Naive thymus-derived CD4-positive, alpha-beta T cell (primary cell): ENCODE measurements at regions not wholly inside any gene's neighbourhood (a gene's known extent, or its start where the extent isn't known, plus 50 kb on each side); places are given as distances from the start of the nearest gene placed in this dataset.

ENCODE experiments used
- ATAC-seq: fragments of 150-1000 bp; cut with Tn5 transposase; 2 replicates; pipeline ENCODE4 v1.10.0; 2021; ENCODE audit warnings: mild to moderate bottlenecking, moderate library complexity
- CTCF ChIA-PET: fragments of 350-600 bp; sonication (Branson Sonifier 250); formaldehyde crosslinking; loops from one replicate; lab custom pipeline; 2021; ENCODE audit warnings: antibody characterized with exemption; lab: Charles Lee
- POLR2A ChIA-PET: fragments of 350-600 bp; sonication (Branson Sonifier 250); formaldehyde crosslinking; loops from one replicate; lab custom pipeline; 2021; ENCODE audit warnings: antibody characterized with exemption, inconsistent platforms; lab: Charles Lee
- DNase-seq, 9 donors: peaks; one replicate each; pipeline versions ENCODE4 v3.0.0 to v3.0.0-alpha.2; 2020 to 2022; ENCODE audit warnings: mixed read lengths in 1 of 9
- H3K27ac ChIP-seq: one replicate; pipeline ENCODE4 v1.7.0; 2013; ENCODE audit warnings: mild to moderate bottlenecking, low read depth, low read length, moderate library complexity
- H3K27me3 ChIP-seq, 2 donors: one replicate each; pipeline ENCODE4 v1.7.0; 2013; ENCODE audit warnings: low read length in 2 of 2, mild to moderate bottlenecking in 2 of 2, moderate library complexity in 2 of 2; ENCODE audit not compliant: control insufficient read depth in 2 of 2, insufficient read depth in 2 of 2
- H3K36me3 ChIP-seq, 3 experiments: 1 replicate in 2 of 3; 2 replicates in 1 of 3; pipeline ENCODE4 v1.7.0; 2013; ENCODE audit warnings: low read length in 3 of 3, mild to moderate bottlenecking in 3 of 3, moderate library complexity in 1 of 3; ENCODE audit not compliant: insufficient read depth in 3 of 3, control insufficient read depth in 2 of 3
- H3K4me1 ChIP-seq, 2 donors: one replicate each; pipeline ENCODE4 v1.7.0; 2013; ENCODE audit warnings: low read length in 2 of 2, mild to moderate bottlenecking in 2 of 2, moderate library complexity in 1 of 2; ENCODE audit not compliant: control insufficient read depth in 2 of 2, insufficient read depth in 2 of 2
- H3K4me3 ChIP-seq: 2 replicates; pipeline ENCODE4 v1.7.0; 2013; ENCODE audit warnings: mild to moderate bottlenecking, low read length
- H3K9me3 ChIP-seq, 3 experiments: 1 replicate in 2 of 3; 2 replicates in 1 of 3; pipeline ENCODE4 v1.7.0; 2013; ENCODE audit warnings: low read length in 3 of 3; ENCODE audit not compliant: control insufficient read depth in 2 of 3
- H3K27ac Mint-ChIP-seq, 9 donors: one replicate each; pipeline ENCODE4 v1.8.0; 2020 to 2022; ENCODE audit warnings: mixed read lengths in 9 of 9, mild to moderate bottlenecking in 8 of 9, moderate library complexity in 5 of 9, inconsistent platforms in 2 of 9
- H3K27me3 Mint-ChIP-seq, 5 donors: one replicate each; pipeline ENCODE4 v1.8.0; 2021 to 2022; ENCODE audit warnings: mixed read lengths in 5 of 5, mild to moderate bottlenecking in 1 of 5
- H3K36me3 Mint-ChIP-seq, 5 donors: one replicate each; pipeline ENCODE4 v1.8.0; 2020 to 2022; ENCODE audit warnings: mixed read lengths in 5 of 5, mild to moderate bottlenecking in 3 of 5, inconsistent platforms in 1 of 5
- H3K4me1 Mint-ChIP-seq, 7 donors: one replicate each; pipeline ENCODE4 v1.8.0; 2020 to 2022; ENCODE audit warnings: mixed read lengths in 7 of 7, mild to moderate bottlenecking in 3 of 7, inconsistent platforms in 1 of 7
- H3K4me3 Mint-ChIP-seq, 10 donors: one replicate each; pipeline ENCODE4 v1.8.0; 2020 to 2022; ENCODE audit warnings: mild to moderate bottlenecking in 10 of 10, mixed read lengths in 10 of 10, moderate library complexity in 6 of 10, inconsistent platforms in 2 of 10
- H3K9me3 Mint-ChIP-seq, 11 donors: one replicate each; pipeline ENCODE4 v1.8.0; 2020 to 2022; ENCODE audit warnings: mixed read lengths in 11 of 11, mild to moderate bottlenecking in 4 of 11, inconsistent platforms in 1 of 11, moderate library complexity in 1 of 11
- intact Hi-C, 2 donors: fragments of 100-400 bp; cut with micrococcal nuclease; formaldehyde crosslinking; loops; one replicate each; pipeline ENCODE4 v1.15.1; 2023

DNA sequence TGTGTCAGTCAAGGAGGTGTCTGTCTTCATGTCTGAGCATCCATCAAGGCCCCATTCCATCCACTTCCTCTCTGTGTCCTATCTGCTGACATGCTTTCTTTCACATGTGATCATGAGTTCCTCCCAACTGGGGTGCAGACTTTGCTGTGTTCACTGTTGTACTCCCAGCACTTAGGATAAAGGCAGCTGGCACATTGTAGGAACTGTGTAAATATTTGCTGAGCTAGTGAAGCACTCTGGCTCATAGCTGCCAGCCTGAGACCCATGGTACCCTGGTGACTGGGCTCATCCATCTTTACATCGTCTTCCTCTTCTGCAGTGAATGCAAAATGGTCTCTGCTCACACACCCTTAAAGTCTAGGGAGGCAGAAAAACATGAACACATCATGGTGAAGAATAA lies 242.2 kb upstream of the IGFBP3 start:
- Histone ChIP-seq H3K9me3 (no peaks in the 10 kb centered on the region), H3K4me3 (no peak overlapping the region), H3K27me3 (no peaks in the 10 kb centered on the region), H3K4me1 (no peaks in the 10 kb centered on the region), H3K27ac (no peak overlapping the region), H3K36me3 (no peaks in the 10 kb centered on the region)
- H3K27me3 Mint-ChIP-seq, result peaks cover 0 to 2% (median 0%) of the 10 kb centered on the region in 5 donors
- intact Hi-C loops, result no loop called here
- ATAC-seq, result no peak
- ChIA-PET CTCF (no interaction called here), POLR2A (no interaction called here)
- no peak for DNase-seq
- H3K9me3 Mint-ChIP-seq, result peaks cover 0 to 6% (median 0%) of the 10 kb centered on the region in 11 donors
- H3K36me3 Mint-ChIP-seq, result no peaks in the 10 kb centered on the region
- H3K27ac Mint-ChIP-seq, result no peak overlapping the region
- H3K4me3 Mint-ChIP-seq, result no peak overlapping the region
- no peaks in the 10 kb centered on the region for H3K4me1 Mint-ChIP-seq

DNA sequence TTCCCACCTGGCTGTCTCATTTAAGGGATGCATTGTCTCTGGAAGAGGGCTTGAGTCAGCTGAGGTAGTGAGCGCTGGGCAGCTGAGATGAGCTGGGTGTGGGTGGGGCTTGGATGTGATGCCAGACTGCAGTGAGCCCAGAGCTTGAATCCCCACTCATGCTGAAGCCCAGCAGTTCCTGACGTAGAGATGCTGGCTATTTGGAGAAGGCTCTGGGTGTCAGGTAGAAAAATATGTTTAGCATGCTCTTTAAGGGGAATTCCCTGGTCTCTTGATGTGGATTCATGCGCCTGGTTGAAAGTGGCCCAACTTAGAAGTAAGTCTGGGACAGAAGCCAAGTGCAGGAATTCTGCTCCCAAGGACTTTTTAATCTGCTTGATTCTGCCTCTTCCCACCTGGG lies 241.5 kb upstream of the IGFBP3 start:
- Histone ChIP-seq H3K4me3 (no peak overlapping the region), H3K36me3 (no peaks in the 10 kb centered on the region), H3K27ac (no peak overlapping the region), H3K9me3 (no peaks in the 10 kb centered on the region), H3K4me1 (no peaks in the 10 kb centered on the region), H3K27me3 (no peaks in the 10 kb centered on the region)
- ChIA-PET POLR2A (no interaction called here), CTCF (no interaction called here)
- H3K9me3 Mint-ChIP-seq, result peaks cover 0 to 6% (median 0%) of the 10 kb centered on the region in 11 donors
- no peak overlapping the region for H3K4me3 Mint-ChIP-seq
- no peak for ATAC-seq
- intact Hi-C loops, result no loop called here
- no peak overlapping the region for H3K27ac Mint-ChIP-seq
- no peaks in the 10 kb centered on the region for H3K4me1 Mint-ChIP-seq
- no peak for DNase-seq
- peaks cover 0 to 4% (median 0%) of the 10 kb centered on the region in 5 donors for H3K27me3 Mint-ChIP-seq
- H3K36me3 Mint-ChIP-seq, result no peaks in the 10 kb centered on the region

- no peak for ATAC-seq
These were observed 239.8 kb upstream of the IGFBP3 start for GRCh38 chr7:46160861-46161260.

DNA sequence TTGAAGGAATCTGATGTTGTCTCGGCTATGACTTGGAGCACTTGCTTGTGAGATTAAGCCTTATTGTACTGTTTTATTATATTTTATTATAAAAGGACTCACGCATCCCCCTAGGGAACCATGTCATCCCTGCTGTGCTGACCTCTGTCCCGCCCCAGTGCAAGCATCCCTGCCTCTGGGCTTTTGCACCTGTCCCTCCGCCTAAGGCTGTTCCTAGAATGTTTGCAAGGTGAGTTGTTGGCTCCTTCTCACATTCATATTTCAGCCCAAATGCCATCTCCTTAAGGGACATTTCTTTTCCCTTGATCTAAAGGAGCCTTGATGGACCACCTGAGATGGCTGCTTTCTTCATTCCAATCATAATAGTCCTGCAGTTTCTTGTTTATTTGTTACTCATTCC lies 236.9 kb upstream of the IGFBP3 start:
- no peak overlapping the region for H3K4me3 Mint-ChIP-seq
- H3K27me3 Mint-ChIP-seq, result peaks cover 0 to 5% (median 0%) of the 10 kb centered on the region in 5 donors
- no peak overlapping the region for H3K4me3 ChIP-seq
- no peaks in the 10 kb centered on the region for H3K4me1 Mint-ChIP-seq
- no peaks in the 10 kb centered on the region for H3K36me3 Mint-ChIP-seq
- POLR2A ChIA-PET, result no interaction called here
- no peaks in the 10 kb centered on the region for H3K4me1 ChIP-seq
- DNase-seq (no peak), ATAC-seq (no peak)
- intact Hi-C loops, result no loop called here
- CTCF ChIA-PET, result no interaction called here
- H3K27me3 ChIP-seq, result no peaks in the 10 kb centered on the region
- no peak overlapping the region for H3K27ac Mint-ChIP-seq
- H3K9me3 Mint-ChIP-seq, result peaks cover 0 to 5% (median 0%) of the 10 kb centered on the region in 11 donors
- H3K9me3 ChIP-seq, result no peaks in the 10 kb centered on the region
- H3K27ac ChIP-seq, result no peak overlapping the region
- H3K36me3 ChIP-seq, result no peaks in the 10 kb centered on the region

More at GRCh38 chr7:46160861-46161260, 239.8 kb upstream of the IGFBP3 start:
- CTCF ChIA-PET, result no interaction called here
- peak overlapping the region in 1 of 9 donors; percentile 49 for H3K27ac Mint-ChIP-seq
- Histone ChIP-seq H3K4me3 (no peak overlapping the region), H3K27ac (no peak overlapping the region), H3K36me3 (no peaks in the 10 kb centered on the region), H3K9me3 (no peaks in the 10 kb centered on the region), H3K4me1 (no peaks in the 10 kb centered on the region), H3K27me3 (no peaks in the 10 kb centered on the region)
- POLR2A ChIA-PET, result no interaction called here
- DNase-seq, result no peak
- H3K4me3 Mint-ChIP-seq, result no peak overlapping the region
- peaks cover 0 to 6% (median 0%) of the 10 kb centered on the region in 11 donors for H3K9me3 Mint-ChIP-seq
- H3K27me3 Mint-ChIP-seq, result peaks cover 0 to 4% (median 0%) of the 10 kb centered on the region in 5 donors
- intact Hi-C loops, result no loop called here
- no peaks in the 10 kb centered on the region for H3K36me3 Mint-ChIP-seq
- H3K4me1 Mint-ChIP-seq, result no peaks in the 10 kb centered on the region

- Histone ChIP-seq H3K36me3 (no peaks in the 10 kb centered on the region), H3K4me3 (no peak overlapping the region), H3K27ac (no peak overlapping the region), H3K27me3 (no peaks in the 10 kb centered on the region), H3K9me3 (no peaks in the 10 kb centered on the region), H3K4me1 (no peaks in the 10 kb centered on the region)
- ATAC-seq (no peak), DNase-seq (no peak)
- Mint-ChIP-seq H3K27ac (no peak overlapping the region), H3K4me1 (no peaks in the 10 kb centered on the region), H3K4me3 (no peak overlapping the region), H3K27me3 (peaks cover 0 to 5% (median 0%) of the 10 kb centered on the region in 5 donors), H3K9me3 (peaks cover 0 to 5% (median 0%) of the 10 kb centered on the region in 11 donors), H3K36me3 (no peaks in the 10 kb centered on the region)
- CTCF ChIA-PET, result no interaction called here
- POLR2A ChIA-PET, result no interaction called here
- intact Hi-C loops, result no loop called here
These were observed 236.3 kb upstream of the IGFBP3 start for GRCh38 chr7:46157404-46157803.

GRCh38 chr7:46156853-46157252 lies 235.8 kb upstream of the IGFBP3 start:
- CTCF ChIA-PET, result no interaction called here
- H3K36me3 ChIP-seq, result no peaks in the 10 kb centered on the region
- no peaks in the 10 kb centered on the region for H3K4me1 ChIP-seq
- no peak overlapping the region for H3K4me3 ChIP-seq
- H3K4me3 Mint-ChIP-seq, result no peak overlapping the region
- DNase-seq (no peak), ATAC-seq (no peak)
- H3K36me3 Mint-ChIP-seq, result no peaks in the 10 kb centered on the region
- no peaks in the 10 kb centered on the region for H3K4me1 Mint-ChIP-seq
- H3K27me3 Mint-ChIP-seq, result peaks cover 0 to 5% (median 0%) of the 10 kb centered on the region in 5 donors
- no peak overlapping the region for H3K27ac ChIP-seq
- no peak overlapping the region for H3K27ac Mint-ChIP-seq
- H3K27me3 ChIP-seq, result no peaks in the 10 kb centered on the region
- peaks cover 0 to 6% (median 0%) of the 10 kb centered on the region in 11 donors for H3K9me3 Mint-ChIP-seq
- H3K9me3 ChIP-seq, result no peaks in the 10 kb centered on the region
- POLR2A ChIA-PET, result no interaction called here
- intact Hi-C loops, result no loop called here

- H3K4me1 Mint-ChIP-seq, result no peaks in the 10 kb centered on the region
- H3K4me3 Mint-ChIP-seq, result no peak overlapping the region
- Histone ChIP-seq H3K4me1 (no peaks in the 10 kb centered on the region), H3K36me3 (no peaks in the 10 kb centered on the region), H3K27me3 (no peaks in the 10 kb centered on the region), H3K27ac (no peak overlapping the region), H3K9me3 (no peaks in the 10 kb centered on the region), H3K4me3 (no peak overlapping the region)
- peaks cover 0 to 5% (median 0%) of the 10 kb centered on the region in 5 donors for H3K27me3 Mint-ChIP-seq
- H3K9me3 Mint-ChIP-seq, result peaks cover 0 to 8% (median 0%) of the 10 kb centered on the region in 11 donors
- CTCF ChIA-PET, result no interaction called here
- DNase-seq (no peak), ATAC-seq (no peak)
- intact Hi-C loops, result no loop called here
- POLR2A ChIA-PET, result interaction anchor here (0.8 kb wide), 1 partner anchor 43 kb away, joined by 3 read pairs; no protein-coding TSS in a partner anchor
- no peak overlapping the region for H3K27ac Mint-ChIP-seq
- no peaks in the 10 kb centered on the region for H3K36me3 Mint-ChIP-seq
These were observed 235.0 kb upstream of the IGFBP3 start for GRCh38 chr7:46156086-46156485.
